HG03139 (cell line): ENCODE measurements at regions not wholly inside any gene's neighbourhood (a gene's known extent, or its start where the extent isn't known, plus 50 kb on each side); places are given as distances from the start of the nearest gene placed in this dataset.

Experiments used
- ATAC-seq: cut with Tn5 transposase; IDR thresholded peaks from one replicate; pipeline ENCODE4 v1.9.1; 2021; ENCODE audit not compliant: unreplicated experiment

DNA sequence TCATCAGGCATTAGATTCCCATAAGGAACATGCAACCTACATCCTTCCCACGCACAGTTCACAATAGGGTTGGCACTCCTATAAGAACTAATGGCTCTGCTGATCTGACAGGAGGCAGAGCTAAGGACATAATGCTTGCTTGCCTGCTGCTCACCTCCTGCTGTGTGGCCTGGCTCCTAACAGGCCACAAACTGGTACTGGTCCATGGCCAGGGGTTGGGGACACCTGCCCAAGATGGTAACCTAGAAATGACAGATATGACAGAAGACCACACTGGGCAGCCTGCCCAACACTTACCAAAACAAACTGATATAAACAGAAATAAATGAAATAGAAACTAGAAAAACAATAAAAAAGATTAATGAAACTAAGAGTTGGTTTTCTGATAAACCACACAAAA lies 325.6 kb downstream of the SEC23A start:
- no peak for ATAC-seq

DNA sequence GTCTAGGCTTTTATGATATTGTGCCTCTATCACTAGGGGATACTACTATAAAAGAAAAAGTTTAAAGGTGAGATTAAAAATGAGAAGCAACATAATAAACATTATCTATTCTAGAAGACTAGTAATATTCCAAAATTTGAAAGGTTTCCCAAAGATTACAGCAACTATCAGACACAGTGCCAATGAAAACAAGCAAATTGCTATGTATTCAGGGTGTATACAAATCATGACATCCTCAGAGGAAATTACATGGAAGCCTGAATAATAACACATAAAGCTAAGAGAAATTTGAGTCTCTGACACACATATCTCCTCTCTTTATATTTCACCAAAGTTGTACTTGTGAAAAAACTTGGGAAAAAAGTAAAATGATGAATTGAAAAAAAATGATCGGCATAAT lies 327.0 kb downstream of the SEC23A start:
- ATAC-seq: no peak

DNA sequence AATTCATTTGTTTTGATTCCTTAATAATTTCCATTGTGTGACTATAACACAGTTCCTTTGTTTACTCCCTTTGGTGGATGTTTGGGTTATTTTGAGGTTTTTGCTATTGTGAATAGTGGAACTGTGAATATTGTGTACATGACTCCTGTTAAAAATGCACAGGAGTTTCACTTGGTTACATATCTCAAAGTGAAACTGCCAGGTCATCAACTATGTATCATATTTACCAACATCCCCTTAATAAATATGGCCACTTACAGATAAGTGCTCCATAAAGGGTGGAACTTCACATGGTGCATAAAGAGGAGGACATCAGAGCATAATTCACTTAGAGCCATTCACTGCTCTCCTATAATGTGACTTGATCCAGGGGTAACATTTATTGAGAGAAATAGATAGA lies 328.9 kb downstream of the SEC23A start:
- no peak for ATAC-seq

DNA sequence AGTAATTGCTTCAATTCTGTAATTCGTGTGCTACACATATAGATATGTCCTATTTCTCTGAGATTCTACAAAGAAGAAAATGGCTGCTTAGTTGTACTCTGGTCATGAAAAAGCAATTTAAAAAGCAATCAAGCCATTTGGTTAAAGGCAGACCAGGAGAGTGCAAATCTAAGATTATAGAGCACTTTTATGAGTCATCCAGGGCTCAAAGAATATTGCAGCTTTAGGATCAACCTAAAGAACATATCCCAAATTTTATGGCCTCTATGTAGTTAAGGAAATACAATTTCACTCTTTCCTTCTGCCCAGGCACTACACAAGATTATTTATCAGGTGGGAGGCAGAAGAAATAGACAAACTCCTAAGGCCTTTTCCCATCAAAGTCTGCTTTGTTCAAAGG lies 332.8 kb downstream of the SEC23A start:
- ATAC-seq: no peak

DNA sequence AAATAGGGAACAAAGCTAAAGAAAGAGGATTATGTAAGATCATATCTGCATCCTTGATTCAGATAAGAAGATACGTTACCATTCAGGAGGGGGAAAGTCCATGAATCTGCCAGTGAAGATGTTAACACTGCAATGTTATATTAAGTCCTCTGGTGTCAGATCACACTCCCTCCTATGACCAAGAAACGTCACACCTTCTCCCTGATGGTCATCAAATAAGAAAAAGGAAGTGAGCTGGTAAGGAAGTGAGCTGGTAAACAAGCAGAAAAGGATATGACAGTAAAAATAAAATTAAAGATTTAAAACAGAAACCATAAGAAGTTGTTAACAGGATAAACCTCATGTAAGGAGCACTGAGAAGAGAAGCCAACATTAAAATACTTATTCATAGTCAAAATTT lies 340.2 kb downstream of the SEC23A start:
- no peak for ATAC-seq

DNA sequence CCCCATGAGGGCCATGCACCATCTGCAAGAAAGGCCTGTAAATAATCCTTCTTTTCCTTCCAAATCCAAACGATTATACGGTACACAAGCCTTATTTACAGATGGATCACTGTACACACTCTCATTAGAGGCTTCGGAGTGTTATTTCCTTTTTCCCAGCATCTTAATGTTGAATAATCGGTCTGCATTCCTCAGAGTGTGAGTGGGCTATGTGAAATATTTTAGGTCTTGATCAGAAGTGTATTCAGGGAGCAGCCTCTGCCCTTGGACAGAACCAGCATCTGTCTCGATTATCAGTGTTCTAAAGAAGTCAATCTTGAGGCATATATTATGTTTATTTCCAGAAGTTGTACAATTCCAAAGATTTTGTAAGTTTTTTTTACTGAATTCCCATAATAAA lies 340.6 kb downstream of the SEC23A start:
- ATAC-seq: no peak

DNA sequence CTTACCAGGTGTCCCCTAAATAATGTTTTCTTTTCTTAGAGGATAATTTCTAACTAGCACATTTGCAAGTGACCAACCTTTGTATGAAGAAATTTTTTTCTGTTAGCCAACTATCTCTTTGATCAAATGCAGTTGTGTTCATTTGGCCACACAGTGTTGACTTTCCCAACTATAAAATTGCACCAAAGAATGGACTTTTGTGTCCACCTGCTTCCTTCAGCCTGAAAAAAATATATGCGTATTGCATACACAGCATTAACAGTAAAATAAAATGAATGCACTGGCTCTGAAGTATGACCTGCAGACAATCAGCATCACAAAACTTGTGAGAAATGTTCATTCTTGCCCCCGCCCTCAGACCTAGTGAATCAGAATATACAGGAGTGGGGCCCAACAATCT lies 342.0 kb downstream of the SEC23A start:
- ATAC-seq: no peak

DNA sequence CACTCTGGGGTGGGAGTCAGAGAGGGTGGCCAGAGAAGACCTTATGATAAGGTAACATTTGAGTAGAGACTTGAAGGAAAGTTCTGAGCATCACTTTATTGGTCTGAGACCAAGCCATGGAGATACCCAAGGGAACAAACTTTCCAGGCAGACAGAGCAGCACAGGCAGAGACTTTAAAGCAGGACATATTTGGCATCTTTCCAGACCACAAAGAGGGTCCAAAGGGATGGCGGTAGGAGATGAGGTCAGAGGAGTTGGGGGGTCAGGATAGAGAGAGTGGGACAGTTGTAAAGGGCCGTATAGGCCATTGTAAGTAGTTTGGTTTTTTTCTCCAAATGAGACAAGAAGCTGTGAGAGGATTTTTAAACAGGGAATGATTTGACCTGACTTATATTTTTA lies 344.4 kb downstream of the SEC23A start:
- no peak for ATAC-seq

DNA sequence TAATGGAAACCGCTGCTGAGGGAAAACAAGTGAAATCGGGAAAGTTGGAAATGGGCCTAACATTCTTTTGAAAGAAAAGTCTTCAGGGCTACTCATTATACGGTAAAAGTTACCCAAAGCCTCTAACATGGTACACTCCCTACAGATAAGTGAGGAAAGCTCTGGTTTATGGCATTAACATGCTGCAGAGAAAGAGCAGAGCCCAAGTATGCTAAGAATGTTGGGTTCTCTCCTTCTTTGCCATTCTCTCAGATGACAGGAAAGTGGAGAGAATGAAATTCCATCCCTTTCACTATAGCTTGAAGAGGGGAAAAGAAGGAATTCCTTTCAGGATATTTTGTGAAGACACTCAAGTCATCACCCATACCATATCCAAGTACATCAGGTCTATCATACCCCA lies 348.0 kb downstream of the SEC23A start:
- ATAC-seq: no peak

DNA sequence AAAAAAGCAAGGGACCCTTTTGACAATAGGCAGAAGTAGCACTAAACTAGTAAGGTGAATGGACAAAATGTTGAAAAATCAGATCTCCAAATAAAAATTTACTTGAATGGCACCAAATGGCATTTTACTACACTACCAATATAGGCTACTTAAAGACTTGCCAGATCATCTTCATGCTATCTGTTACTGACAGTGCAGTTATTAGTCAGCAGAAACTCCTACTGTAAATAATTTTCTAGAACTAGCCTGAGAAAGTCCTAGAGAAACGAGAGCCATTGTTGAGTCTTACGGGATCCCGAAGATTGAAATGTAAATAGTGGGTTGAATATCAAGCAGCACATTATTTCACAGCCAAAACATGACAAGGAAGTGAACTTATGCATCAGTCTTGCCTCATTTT lies 350.3 kb downstream of the SEC23A start:
- ATAC-seq: no peak

DNA sequence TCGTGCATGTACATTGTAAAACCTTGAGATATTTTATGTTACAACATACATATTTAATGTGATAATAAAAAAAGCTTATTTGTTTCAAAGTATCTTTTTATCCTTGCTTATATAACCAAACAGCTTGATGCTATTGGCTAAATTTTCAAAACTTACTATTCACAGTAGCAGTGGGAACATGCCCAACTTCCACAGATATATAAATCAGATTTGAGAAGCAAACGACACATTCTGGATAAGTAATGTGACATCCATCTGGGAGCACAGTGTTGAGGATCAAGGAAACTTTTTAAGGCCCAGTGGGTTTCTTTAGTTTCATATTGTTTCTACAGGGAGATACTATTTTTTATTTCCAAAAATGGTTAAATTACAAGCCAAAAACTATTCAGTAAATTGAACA lies 350.7 kb downstream of the SEC23A start:
- no peak for ATAC-seq

DNA sequence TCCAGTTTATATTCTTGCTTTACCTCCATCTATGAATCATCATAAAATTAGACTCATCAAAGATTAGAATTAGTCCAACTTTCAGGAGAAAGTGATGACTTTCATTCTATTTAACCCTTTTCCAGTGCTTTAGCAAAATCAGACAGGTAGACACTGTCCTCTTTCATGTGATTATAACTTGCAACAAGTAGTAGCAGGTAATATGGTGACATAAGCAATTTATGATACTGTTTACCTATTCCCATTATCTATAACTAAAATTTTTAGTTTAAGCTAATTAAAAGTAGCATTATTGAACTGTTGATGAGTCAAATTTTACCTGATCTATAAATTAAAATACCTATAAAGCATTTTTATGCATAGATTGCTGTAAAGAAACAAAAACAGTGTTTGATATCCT lies 351.6 kb downstream of the SEC23A start:
- ATAC-seq: no peak

DNA sequence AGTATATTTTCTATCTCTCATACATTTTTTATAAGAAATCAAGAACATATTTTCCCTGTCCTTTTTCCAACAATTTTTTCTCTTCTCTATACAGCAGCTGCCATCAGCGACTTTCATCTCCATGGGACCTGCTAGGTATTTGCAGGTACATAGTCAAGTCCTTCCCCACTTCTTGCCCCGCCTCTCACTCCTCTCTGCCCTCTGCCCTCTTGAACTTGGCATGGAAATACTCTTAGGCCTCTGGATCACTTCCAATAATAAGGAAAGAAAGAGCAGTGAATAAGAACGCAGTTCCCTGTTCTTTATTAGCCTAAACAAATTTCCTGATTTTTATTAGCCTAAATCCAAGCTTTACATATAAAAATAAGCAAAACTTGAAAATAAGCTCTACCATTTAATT lies 353.1 kb downstream of the SEC23A start:
- no peak for ATAC-seq

DNA sequence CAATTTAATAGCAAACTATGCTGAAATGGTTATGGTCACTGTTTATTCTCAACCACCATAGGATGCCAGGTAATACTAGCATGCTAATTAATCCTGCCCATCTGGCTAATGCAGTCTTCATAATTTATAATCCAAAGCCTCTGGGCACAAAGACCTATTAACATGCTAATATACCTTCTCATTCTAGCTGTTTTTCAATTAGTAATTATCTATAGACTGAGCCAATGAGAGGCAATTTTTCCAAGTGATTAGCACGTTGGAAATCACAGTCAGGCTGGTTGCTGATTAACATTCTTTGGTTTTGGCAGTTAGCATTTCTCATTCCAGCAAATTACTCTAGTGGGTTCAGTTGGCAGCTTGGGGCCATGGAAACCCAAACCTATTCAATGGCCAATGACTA lies 357.2 kb downstream of the SEC23A start:
- no peak for ATAC-seq

DNA sequence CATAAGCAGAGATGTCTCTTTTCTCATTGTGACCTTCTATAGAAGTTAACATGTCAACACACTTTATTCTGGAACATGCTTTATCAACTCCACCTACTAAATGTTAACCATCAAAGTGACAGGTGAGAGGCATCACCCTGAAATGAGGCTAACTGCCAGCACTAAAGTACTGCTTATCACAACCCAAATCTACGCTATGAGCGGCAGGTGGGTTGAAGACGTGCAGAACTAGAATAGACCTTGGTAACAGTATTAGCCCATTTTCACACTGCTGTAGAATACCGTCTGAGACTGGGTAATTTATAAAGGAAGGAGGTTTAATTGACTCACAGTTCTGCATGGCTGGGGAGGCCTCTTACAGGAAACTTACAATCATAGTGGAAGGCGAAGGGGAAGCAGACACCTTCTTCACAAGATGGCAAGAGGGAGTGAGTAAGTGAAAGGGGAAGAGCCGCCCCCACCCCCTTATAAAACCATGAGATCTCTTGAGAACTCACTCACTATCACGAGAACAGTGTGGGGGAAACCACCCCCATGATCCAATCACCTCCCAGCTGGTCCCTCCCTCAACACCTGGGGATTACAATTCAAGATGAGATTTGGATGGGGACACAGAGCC lies 359.0 kb downstream of the SEC23A start:
- ATAC-seq: no peak

DNA sequence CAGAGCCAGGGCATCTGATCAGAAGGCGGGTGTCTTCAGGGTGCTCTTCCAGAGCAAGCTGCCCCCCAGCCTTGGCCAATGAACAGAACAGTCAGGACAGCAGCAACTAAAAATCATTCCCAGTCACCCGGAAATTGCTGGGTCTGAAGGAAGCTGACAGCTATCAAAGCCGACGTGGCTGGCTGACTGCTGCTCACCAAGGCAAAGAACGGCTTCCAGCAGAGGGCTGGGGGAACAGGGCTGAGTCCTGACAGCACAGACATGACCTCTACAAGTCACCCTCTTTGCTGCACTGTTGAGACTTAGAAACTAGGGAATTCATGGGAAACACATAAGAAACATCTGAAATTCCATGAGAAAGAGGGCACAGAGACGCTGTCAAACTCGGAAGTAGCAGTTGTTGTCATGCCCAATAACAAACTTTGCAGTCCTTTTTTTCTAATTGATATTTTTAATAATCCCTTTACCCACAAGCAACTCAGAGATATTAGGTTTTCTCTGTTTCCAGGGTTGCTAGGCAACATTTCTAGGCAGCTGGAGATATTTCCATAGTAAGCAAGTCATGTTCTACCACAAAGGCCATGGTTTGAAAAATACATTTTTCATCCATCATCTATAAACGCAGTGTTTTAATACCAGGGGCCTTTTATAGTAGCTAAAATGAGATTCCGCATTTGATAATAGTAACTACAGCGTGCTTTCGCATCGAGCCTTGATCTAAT lies 365.2 kb downstream of the SEC23A start:
- no peak for ATAC-seq

DNA sequence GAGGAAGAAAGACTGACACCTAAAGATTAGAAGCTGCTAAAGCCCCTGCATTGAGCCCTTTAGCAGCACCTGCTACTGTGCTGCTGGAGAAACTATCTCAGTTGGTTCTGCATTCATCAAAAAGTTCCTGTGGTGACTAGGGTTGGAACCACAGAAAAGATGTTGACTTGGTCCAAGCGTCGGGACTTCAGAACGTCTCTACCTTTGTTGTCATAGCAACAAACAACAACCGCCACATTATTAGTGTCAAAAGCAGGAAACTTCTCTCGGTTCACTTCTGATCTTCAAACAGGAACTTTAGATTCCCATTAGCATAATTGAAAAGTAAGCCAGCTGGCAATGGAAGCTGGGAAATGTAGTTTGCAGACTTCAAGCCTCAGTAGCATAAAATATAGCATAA lies 368.0 kb downstream of the SEC23A start:
- ATAC-seq: no peak

DNA sequence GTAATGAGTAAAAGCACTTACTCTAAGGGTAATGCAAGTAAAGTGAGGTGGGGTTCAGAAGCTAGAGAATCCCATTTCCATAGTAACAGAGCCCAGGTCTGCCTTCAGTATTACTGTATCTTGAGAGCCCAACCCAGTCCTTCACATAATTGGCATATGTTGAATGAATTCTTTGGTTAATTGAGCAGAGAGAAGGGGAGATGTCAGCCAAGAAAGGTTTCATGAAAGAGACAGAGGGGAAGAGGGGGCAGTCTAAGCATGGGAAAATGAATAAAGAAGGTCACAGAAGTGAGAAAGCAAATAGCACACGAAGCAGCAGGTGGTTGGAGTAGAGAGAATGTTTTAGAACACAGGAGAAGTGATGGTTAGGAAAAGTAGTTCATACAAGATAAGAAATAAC lies 371.1 kb downstream of the SEC23A start:
- no peak for ATAC-seq

DNA sequence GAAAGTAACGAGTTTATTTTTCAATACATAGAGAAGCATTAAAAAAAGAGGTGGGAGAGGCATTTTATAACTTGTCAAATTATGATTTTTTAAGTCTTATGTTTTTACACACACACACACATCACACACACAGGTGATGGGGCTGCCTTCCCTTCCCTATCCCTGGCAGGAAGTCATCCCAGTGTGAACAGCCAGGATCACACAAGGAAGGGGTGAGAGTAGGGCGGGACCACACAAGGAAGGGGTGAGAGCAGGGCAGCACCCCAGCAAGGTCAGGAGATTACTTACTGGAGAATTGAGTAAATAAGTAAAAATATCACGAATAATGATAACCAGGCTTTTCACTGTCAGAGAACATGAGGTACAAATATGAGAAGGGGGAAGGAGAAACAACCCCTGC lies 372.6 kb downstream of the SEC23A start:
- ATAC-seq: no peak

DNA sequence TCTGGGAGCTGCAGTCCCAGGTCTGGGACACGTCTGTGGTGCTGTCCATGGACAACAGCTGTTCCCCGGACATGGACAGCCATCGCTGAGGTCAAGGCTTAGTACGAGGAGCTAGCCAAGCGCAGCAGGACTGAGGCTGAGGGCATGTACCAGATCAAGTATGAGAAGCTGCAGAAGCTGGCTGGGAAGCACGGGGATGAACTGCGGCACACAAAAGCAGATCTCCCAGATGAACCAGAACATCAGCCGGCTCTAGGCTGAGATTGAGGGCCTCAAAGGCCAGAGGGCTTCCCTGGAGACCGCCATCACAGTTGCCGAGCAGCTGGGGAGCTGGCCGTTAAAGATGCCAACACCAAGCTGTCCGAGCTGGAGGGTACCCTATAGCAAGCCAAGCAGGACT lies 375.3 kb downstream of the SEC23A start:
- ATAC-seq: no peak

DNA sequence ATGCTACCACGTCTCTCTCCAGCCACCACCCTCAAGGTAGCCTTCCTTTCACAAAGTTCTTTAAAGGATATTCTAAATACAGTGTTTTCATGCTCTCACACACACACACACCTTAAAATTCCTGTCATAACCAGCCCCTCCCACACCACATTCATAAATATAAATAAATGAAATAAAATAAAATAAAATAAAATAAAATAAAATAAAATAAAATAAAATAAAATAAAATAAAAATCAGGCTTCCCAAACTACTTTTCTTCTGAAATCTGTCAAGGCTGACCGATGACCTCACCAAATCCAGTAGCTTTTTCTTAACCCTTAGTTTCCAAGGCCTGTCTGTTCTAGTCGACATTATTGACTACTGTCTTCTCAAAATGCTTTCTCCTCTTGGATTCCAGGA lies 378.4 kb downstream of the SEC23A start:
- ATAC-seq: no peak

DNA sequence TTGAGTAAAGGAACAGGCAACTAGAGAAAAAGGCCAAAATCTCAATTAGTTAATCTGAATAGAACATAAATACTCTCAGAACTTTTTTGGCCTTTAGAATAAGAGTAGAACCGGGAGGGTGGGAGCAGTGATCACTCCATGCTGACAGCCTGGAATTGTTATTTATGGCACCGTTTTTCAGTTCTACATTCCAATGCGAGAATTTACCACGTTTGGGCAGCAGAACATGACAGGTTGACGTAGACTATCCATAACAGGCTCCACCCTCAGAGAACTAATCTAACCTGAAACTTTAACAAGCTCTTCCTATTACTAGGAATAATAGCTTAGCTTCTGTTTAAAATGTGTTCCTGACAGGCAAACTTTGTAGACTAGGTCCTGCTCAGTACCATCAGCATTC lies 379.1 kb downstream of the SEC23A start:
- ATAC-seq: no peak

DNA sequence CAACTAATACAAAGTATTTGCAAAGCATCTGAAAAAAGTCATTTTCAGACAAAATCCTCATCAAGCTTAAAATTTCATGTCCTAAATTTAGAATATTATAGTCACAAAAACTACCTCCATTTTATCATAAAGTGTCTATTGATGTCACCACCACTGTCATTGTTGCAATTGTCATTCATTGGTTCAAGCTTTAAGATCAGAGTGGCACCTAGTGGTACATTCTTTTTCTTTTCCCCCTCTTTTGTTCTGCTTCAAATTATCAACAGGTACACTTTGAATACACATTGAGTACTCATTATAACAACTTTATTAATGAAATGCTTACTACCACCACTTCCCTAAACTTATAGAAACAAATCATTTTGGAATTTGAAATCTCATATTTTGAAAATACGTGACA lies 379.8 kb downstream of the SEC23A start:
- ATAC-seq: no peak
